Activated CD8-positive, alpha-beta T cell treated with anti-CD3 and anti-CD28 coated beads for 36 hours (primary cell): ENCODE measurements at regions not wholly inside any gene's neighbourhood (a gene's known extent, or its start where the extent isn't known, plus 50 kb on each side); places are given as distances from the start of the nearest gene placed in this dataset.

ENCODE experiments used
- ATAC-seq: fragments of 200-7000 bp; cut with Tn5 transposase; one replicate; pipeline ENCODE4 v1.10.0; 2021; ENCODE audit warnings: mild to moderate bottlenecking, moderate library complexity
- CTCF ChIA-PET: fragments of 350-600 bp; sonication (Branson Sonifier 250); formaldehyde crosslinking; loops from one replicate; lab custom pipeline; 2021; ENCODE audit warnings: antibody characterized with exemption; lab: Charles Lee
- POLR2A ChIA-PET: fragments of 350-600 bp; sonication (Branson Sonifier 250); formaldehyde crosslinking; loops from one replicate; lab custom pipeline; 2021; ENCODE audit warnings: antibody characterized with exemption; lab: Charles Lee
- DNase-seq: peaks from one replicate; pipeline ENCODE4 v3.0.0-alpha.2; 2020
- H3K27ac Mint-ChIP-seq: one replicate; pipeline ENCODE4 v1.8.0; 2021; ENCODE audit warnings: mild to moderate bottlenecking, mixed read lengths
- H3K27me3 Mint-ChIP-seq: one replicate; pipeline ENCODE4 v1.8.0; 2021; ENCODE audit warnings: mixed read lengths
- H3K36me3 Mint-ChIP-seq: one replicate; pipeline ENCODE4 v1.8.0; 2021; ENCODE audit warnings: low read depth, mixed read lengths
- H3K4me1 Mint-ChIP-seq: one replicate; pipeline ENCODE4 v1.8.0; 2021; ENCODE audit warnings: low read depth, mixed read lengths
- H3K4me3 Mint-ChIP-seq: one replicate; pipeline ENCODE4 v1.8.0; 2021; ENCODE audit warnings: mild to moderate bottlenecking, moderate library complexity, mixed read lengths
- H3K9me3 Mint-ChIP-seq: one replicate; pipeline ENCODE4 v1.8.0; 2021; ENCODE audit warnings: mixed read lengths
- CTCF ChIP-seq: fragments of 200-600 bp; IDR thresholded peaks from one replicate; pipeline ENCODE4 v1.8.0; 2022; ENCODE audit warnings: antibody characterized with exemption, mild to moderate bottlenecking
- intact Hi-C: fragments of 100-400 bp; cut with micrococcal nuclease; formaldehyde crosslinking; loops from one replicate; pipeline ENCODE4 v1.10.0; 2022

- no peaks in the 10 kb centered on the region for H3K27me3 Mint-ChIP-seq
- H3K36me3 Mint-ChIP-seq: no peaks in the 10 kb centered on the region
- H3K9me3 Mint-ChIP-seq: no peaks in the 10 kb centered on the region
- intact Hi-C loops: no loop called here
- H3K27ac Mint-ChIP-seq: no peak overlapping the region
- POLR2A ChIA-PET: no interaction called here
- H3K4me1 Mint-ChIP-seq: no peaks in the 10 kb centered on the region
- TF ChIP-seq CTCF: no peak
- H3K4me3 Mint-ChIP-seq: no peak overlapping the region
- CTCF ChIA-PET: interaction anchor here (1.1 kb wide), 1 partner anchor 13 kb away, joined by 3 read pairs; no protein-coding TSS in a partner anchor
- ATAC-seq (no peak), DNase-seq (no peak)
These were observed 117.3 kb downstream of the PSMG1 start for GRCh38 chr21:39065917-39066316.

- no peak for TF ChIP-seq CTCF
- no peaks in the 10 kb centered on the region for H3K4me1 Mint-ChIP-seq
- ATAC-seq (no peak), DNase-seq (no peak)
- H3K4me3 Mint-ChIP-seq: no peak overlapping the region
- no peaks in the 10 kb centered on the region for H3K36me3 Mint-ChIP-seq
- ChIA-PET CTCF (interaction anchor here (0.7 kb wide), 1 partner anchor 13 kb away, joined by 3 read pairs; no protein-coding TSS in a partner anchor), POLR2A (interaction anchor here (0.6 to 0.8 kb wide), 2 partner anchors 8 to 543 kb away, joined by 3 read pairs; no protein-coding TSS in a partner anchor)
- no peaks in the 10 kb centered on the region for H3K9me3 Mint-ChIP-seq
- no peak overlapping the region for H3K27ac Mint-ChIP-seq
- intact Hi-C loops: no loop called here
- H3K27me3 Mint-ChIP-seq: no peaks in the 10 kb centered on the region
These were observed 118.8 kb downstream of the PSMG1 start for GRCh38 chr21:39064325-39065012.

- ATAC-seq (no peak), DNase-seq (no peak)
- ChIA-PET POLR2A (interaction anchor here (0.9 kb wide), 1 partner anchor 19 kb away, joined by 4 read pairs; no protein-coding TSS in a partner anchor), CTCF (no interaction called here)
- Mint-ChIP-seq H3K4me1 (no peaks in the 10 kb centered on the region), H3K27ac (no peak overlapping the region), H3K9me3 (no peaks in the 10 kb centered on the region), H3K36me3 (no peaks in the 10 kb centered on the region), H3K4me3 (no peak overlapping the region), H3K27me3 (no peaks in the 10 kb centered on the region)
- TF ChIP-seq CTCF: no peak
- intact Hi-C loops: no loop called here
These were observed 119.7 kb downstream of the PSMG1 start for GRCh38 chr21:39063517-39063916.

- no peak for TF ChIP-seq CTCF
- intact Hi-C loops: no loop called here
- Mint-ChIP-seq H3K36me3 (no peaks in the 10 kb centered on the region), H3K4me3 (no peak overlapping the region), H3K9me3 (no peaks in the 10 kb centered on the region), H3K27ac (no peak overlapping the region), H3K4me1 (no peaks in the 10 kb centered on the region), H3K27me3 (no peaks in the 10 kb centered on the region)
- ChIA-PET POLR2A (interaction anchor here (0.9 to 1.1 kb wide), 2 partner anchors 9 to 111 kb away, joined by 3 read pairs; no protein-coding TSS in a partner anchor), CTCF (no interaction called here)
- ATAC-seq: no peak
- DNase-seq: no peak
These were observed 121.1 kb downstream of the PSMG1 start for GRCh38 chr21:39062196-39062595.

- no peak for TF ChIP-seq CTCF
- Mint-ChIP-seq H3K4me3 (no peak overlapping the region), H3K27ac (no peak overlapping the region), H3K36me3 (no peaks in the 10 kb centered on the region), H3K4me1 (no peaks in the 10 kb centered on the region), H3K27me3 (no peaks in the 10 kb centered on the region), H3K9me3 (no peaks in the 10 kb centered on the region)
- ChIA-PET POLR2A (interaction anchor here (0.9 to 1.1 kb wide), 2 partner anchors 10 to 110 kb away, joined by 3 read pairs; no protein-coding TSS in a partner anchor), CTCF (no interaction called here)
- ATAC-seq (no peak), DNase-seq (no peak)
- intact Hi-C loops: no loop called here
These were observed 121.5 kb downstream of the PSMG1 start for GRCh38 chr21:39061766-39062165.
